ENCODE measurements at regions not wholly inside any gene's neighbourhood (a gene's known extent, or its start where the extent isn't known, plus 50 kb on each side); places are given as distances from the start of the nearest gene placed in this dataset.
"Not testable (repeated sequence)": the region's sequence is repeated elsewhere in the genome, so short reads cannot be mapped to it uniquely, and the experiment has no call there.

DNA sequence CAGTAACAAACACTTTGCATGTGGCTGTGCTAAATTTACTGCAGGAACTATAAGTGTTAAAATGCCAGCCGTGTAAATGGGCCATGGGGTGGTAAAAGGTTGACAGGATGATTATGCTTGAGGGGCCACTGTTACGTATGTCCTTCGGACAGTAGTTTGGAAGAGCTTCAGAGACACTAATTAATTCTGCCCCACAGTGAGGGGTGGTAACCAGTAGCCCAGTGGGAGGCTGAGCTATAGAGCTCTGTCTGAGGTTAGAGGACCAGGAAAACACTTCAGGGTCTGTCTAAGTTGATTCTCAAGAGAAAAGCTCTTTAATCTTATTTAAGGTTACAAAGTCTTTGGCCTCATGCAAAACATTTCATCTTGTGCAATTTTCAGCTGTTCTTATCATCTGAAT is 176.6 kb downstream of the DMRTA1 start:
- no peak for DNase-seq (ENCODE audit: low read depth, low spot score)
- no peak overlapping the region for H3K4me3 ChIP-seq
- TF ChIP-seq EZH2 (IDR thresholded peaks at IDR 0.05) (no peak), POLR2AphosphoS5 (IDR thresholded peaks at IDR 0.05; ENCODE audit: borderline replicate concordance, low read depth, low read length) (no peak)

DNA sequence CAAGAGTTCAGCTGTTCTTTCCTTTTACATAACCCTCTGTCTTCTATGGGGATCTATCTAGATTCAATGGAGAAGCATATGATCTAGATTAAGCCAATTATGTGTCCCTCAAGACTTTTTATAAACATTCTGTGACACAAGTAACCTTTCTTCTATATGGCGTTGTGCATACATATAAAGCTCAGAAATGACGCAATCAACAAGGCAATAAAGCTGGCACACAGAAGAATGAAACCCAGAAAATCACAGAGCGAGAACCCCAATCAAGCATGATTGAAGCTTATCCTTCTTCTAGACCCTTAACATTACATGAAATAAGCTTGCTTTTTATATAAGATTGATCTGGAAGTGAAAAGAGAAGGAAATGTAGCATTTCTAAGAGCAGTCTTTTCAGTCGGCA is 178.9 kb downstream of the DMRTA1 start:
- Histone ChIP-seq H3K9me3 (ENCODE audit: low read depth, low read length) (no peaks in the 10 kb centered on the region), H3K27ac (no peak overlapping the region), H3K36me3 (ENCODE audit: insufficient read depth, low read length) (no peaks in the 10 kb centered on the region), H3K9ac (ENCODE audit: insufficient read length) (no peak overlapping the region), H3K4me3 (no peak overlapping the region)
- TF ChIP-seq POLR2AphosphoS5 (IDR thresholded peaks at IDR 0.05; ENCODE audit: borderline replicate concordance, low read depth, low read length) (no peak), EZH2 (IDR thresholded peaks at IDR 0.05) (no peak), FOXP2 (optimal IDR thresholded peaks at IDR 0.05; ENCODE audit: control extremely low read depth, extremely low read length, insufficient read depth) (no peak)
- DNase-seq (ENCODE audit: low read depth, low spot score): no peak

More for the DNA sequence above, 176.6 kb downstream of the DMRTA1 start:
- no peaks in the 10 kb centered on the region for H3K9me3 ChIP-seq (ENCODE audit: low read depth, low read length)
- no peak overlapping the region for H3K9ac ChIP-seq (ENCODE audit: insufficient read length)
- H3K36me3 ChIP-seq (ENCODE audit: insufficient read depth, low read length): no peaks in the 10 kb centered on the region
- H3K27ac ChIP-seq: no peak overlapping the region

DNA sequence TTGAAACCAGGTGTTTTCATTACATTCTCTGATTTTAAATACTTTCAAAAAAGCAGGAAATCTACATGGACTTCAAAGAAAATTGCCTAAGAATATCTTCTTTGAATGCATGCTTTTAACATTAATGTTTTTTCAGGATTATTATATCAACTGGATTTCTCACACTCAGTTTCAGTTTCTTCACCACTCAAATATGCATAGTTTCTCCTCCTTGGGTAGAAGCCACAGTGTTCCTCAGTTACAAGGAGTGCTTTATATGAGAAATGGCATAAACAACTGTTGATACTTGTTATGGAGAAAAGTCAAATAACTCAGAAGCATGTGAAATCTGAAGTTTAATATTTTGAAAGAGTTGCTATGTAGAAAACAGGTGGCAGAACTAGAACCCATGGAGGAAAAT is 196.9 kb downstream of the DMRTA1 start:
- Histone ChIP-seq H3K9ac (ENCODE audit: insufficient read length) (no peak overlapping the region), H3K36me3 (ENCODE audit: insufficient read depth, low read length) (no peaks in the 10 kb centered on the region), H3K9me3 (ENCODE audit: low read depth, low read length) (no peaks in the 10 kb centered on the region), H3K4me3 (no peak overlapping the region), H3K27ac (no peak overlapping the region)
- no peak for DNase-seq (ENCODE audit: low read depth, low spot score)
- TF ChIP-seq POLR2AphosphoS5 (IDR thresholded peaks at IDR 0.05; ENCODE audit: borderline replicate concordance, low read depth, low read length) (no peak), FOXP2 (optimal IDR thresholded peaks at IDR 0.05; ENCODE audit: control extremely low read depth, extremely low read length, insufficient read depth) (no peak), EZH2 (IDR thresholded peaks at IDR 0.05) (no peak)

DNA sequence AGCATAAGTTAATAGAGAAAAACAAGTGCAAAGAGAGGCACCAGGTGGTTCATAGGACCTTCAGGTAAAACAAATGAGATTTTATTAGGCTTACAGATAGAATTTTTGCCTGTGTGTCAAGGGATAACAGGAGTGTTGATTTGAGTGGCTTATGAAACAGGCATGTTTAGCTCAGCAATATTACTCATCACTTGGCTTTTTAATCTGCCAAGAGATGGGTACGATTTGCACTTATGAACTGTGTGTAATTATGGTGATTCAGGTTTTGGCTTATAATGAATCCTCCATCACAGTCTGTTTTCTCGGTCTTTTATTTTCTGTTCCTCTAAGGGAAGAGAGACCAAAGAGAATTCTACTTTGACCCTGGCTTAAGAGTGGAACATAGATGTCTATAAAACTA is 199.3 kb downstream of the DMRTA1 start:
- no peaks in the 10 kb centered on the region for H3K36me3 ChIP-seq (ENCODE audit: insufficient read depth, low read length)
- H3K9me3 ChIP-seq (ENCODE audit: low read depth, low read length): no peaks in the 10 kb centered on the region
- H3K4me3 ChIP-seq: no peak overlapping the region
- no peak for DNase-seq (ENCODE audit: low read depth, low spot score)
- no peak overlapping the region for H3K9ac ChIP-seq (ENCODE audit: insufficient read length)
- TF ChIP-seq EZH2 (IDR thresholded peaks at IDR 0.05): no peak
- no peak for TF ChIP-seq FOXP2 (optimal IDR thresholded peaks at IDR 0.05; ENCODE audit: control extremely low read depth, extremely low read length, insufficient read depth)
- TF ChIP-seq POLR2AphosphoS5 (IDR thresholded peaks at IDR 0.05; ENCODE audit: borderline replicate concordance, low read depth, low read length): no peak
- H3K27ac ChIP-seq: no peak overlapping the region

DNA sequence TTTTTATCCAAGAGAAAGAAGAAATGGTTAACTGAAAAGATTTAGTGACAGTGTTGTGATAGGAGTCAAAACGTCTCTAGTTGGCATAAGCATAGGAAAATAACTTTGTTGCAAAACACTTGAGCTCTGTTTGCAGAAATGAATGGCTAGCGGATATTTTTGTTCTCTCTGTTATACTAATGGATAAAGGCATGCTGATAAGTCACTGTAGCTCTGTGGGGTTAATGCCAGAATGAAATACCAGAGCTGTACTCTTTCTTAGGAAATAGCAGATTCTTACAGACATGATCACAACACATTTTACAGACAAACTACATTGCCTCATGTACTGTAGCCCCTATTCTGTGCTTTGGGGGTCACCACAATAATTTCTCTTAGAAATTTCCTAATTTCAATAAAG is 202.8 kb downstream of the DMRTA1 start:
- no peak for DNase-seq (ENCODE audit: low read depth, low spot score)
- H3K9me3 ChIP-seq (ENCODE audit: low read depth, low read length): no peaks in the 10 kb centered on the region
- H3K4me3 ChIP-seq: no peak overlapping the region
- no peak for TF ChIP-seq FOXP2 (optimal IDR thresholded peaks at IDR 0.05; ENCODE audit: control extremely low read depth, extremely low read length, insufficient read depth)
- H3K27ac ChIP-seq: no peak overlapping the region
- H3K36me3 ChIP-seq (ENCODE audit: insufficient read depth, low read length): no peaks in the 10 kb centered on the region
- no peak overlapping the region for H3K9ac ChIP-seq (ENCODE audit: insufficient read length)

DNA sequence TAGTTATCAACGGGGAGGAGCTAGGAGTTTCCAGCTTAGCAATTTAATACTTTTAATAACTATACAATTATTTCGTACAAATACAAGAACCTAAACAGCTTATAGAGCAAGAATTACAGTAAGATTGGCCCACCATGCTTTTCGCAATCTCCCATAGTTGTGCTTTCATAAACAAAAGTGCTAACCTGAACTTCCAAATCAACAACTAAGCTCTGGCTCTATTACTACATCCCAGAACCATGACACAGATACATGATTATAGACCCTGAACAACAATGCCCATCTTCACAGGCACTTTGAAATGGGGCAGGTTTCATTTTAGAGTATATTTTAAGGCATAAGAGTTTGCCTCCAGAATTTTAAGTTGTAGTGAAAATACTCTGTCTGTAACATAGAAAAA is 203.5 kb downstream of the DMRTA1 start:
- no peak overlapping the region for H3K9ac ChIP-seq (ENCODE audit: insufficient read length)
- no peaks in the 10 kb centered on the region for H3K9me3 ChIP-seq (ENCODE audit: low read depth, low read length)
- H3K4me3 ChIP-seq: no peak overlapping the region
- H3K36me3 ChIP-seq (ENCODE audit: insufficient read depth, low read length): no peaks in the 10 kb centered on the region
- DNase-seq (ENCODE audit: low read depth, low spot score): no peak
- TF ChIP-seq POLR2AphosphoS5 (IDR thresholded peaks at IDR 0.05; ENCODE audit: borderline replicate concordance, low read depth, low read length) (no peak), FOXP2 (optimal IDR thresholded peaks at IDR 0.05; ENCODE audit: control extremely low read depth, extremely low read length, insufficient read depth) (no peak), EZH2 (IDR thresholded peaks at IDR 0.05) (no peak)
- no peak overlapping the region for H3K27ac ChIP-seq

DNA sequence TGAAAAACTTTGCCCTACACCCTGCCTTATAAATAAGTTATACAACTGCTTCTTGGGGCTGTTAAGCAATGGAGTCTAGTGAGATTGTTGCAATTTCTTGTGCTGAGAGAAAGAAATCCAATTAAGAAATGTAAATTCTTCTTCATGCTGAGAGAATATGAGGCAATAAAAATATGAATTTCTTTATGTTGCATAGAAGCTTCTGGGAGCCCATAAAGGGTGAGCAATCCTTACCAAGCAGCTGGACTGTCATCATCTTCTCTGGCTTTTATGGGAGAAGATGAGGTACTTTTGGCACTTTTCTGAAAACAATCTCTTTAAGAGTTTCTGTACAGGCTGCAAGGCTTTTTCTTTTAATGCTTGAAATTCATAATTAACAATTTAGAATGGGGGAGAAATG is 204.3 kb downstream of the DMRTA1 start:
- no peak for DNase-seq (ENCODE audit: low read depth, low spot score)
- TF ChIP-seq FOXP2 (optimal IDR thresholded peaks at IDR 0.05; ENCODE audit: control extremely low read depth, extremely low read length, insufficient read depth) (no peak), POLR2AphosphoS5 (IDR thresholded peaks at IDR 0.05; ENCODE audit: borderline replicate concordance, low read depth, low read length) (no peak), EZH2 (IDR thresholded peaks at IDR 0.05) (no peak)
- H3K4me3 ChIP-seq: no peak overlapping the region
- H3K36me3 ChIP-seq (ENCODE audit: insufficient read depth, low read length): no peaks in the 10 kb centered on the region
- no peak overlapping the region for H3K9ac ChIP-seq (ENCODE audit: insufficient read length)
- H3K27ac ChIP-seq: no peak overlapping the region
- no peaks in the 10 kb centered on the region for H3K9me3 ChIP-seq (ENCODE audit: low read depth, low read length)

DNA sequence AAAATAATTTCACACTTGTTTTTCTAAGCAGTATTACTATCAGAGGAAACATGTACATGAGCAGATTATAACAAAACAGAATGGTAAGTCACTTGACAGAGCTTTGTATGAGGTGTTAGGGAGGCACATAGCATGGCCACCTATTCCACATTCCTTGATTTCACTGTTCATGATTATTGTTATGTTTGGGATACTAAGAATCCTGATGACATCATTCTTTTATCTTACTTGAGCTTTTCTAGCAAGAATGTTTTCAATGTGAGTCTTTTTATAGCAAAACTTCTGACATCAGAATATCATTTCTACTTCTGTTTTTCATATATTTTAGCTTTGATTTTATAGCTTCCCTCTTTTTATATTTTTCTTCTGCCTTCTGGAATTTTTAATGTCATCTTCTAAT is 208.2 kb downstream of the DMRTA1 start:
- no peak for TF ChIP-seq FOXP2 (optimal IDR thresholded peaks at IDR 0.05; ENCODE audit: control extremely low read depth, extremely low read length, insufficient read depth)
- TF ChIP-seq EZH2 (IDR thresholded peaks at IDR 0.05): no peak
- TF ChIP-seq POLR2AphosphoS5 (IDR thresholded peaks at IDR 0.05; ENCODE audit: borderline replicate concordance, low read depth, low read length): no peak
- DNase-seq (ENCODE audit: low read depth, low spot score): no peak
- no peak overlapping the region for H3K27ac ChIP-seq
- H3K9me3 ChIP-seq (ENCODE audit: low read depth, low read length): no peaks in the 10 kb centered on the region
- H3K4me3 ChIP-seq: no peak overlapping the region
- H3K9ac ChIP-seq (ENCODE audit: insufficient read length): no peak overlapping the region
- H3K36me3 ChIP-seq (ENCODE audit: insufficient read depth, low read length): no peaks in the 10 kb centered on the region

DNA sequence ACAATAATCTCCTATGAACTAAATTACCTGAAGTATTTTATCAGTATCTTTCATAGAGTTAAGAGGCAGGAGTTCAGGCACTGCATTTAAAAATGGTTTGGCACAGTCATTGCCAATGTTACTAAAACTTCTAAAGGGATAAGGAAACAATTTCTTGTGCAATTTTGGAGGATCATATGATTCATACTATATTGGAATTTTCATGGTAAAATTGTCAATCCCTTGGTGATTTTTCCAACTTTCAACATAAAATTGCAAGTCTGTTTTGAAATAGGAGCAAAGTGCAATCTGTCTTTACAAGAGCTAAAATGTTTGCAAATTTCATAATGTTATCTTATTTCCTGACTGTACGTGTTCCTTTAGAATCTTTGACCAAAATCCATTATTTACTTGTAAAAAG is 211.1 kb downstream of the DMRTA1 start:
- H3K9ac ChIP-seq (ENCODE audit: insufficient read length): no peak overlapping the region
- no peak overlapping the region for H3K4me3 ChIP-seq
- no peak overlapping the region for H3K27ac ChIP-seq
- no peaks in the 10 kb centered on the region for H3K36me3 ChIP-seq (ENCODE audit: insufficient read depth, low read length)
- H3K9me3 ChIP-seq (ENCODE audit: low read depth, low read length): no peaks in the 10 kb centered on the region
- DNase-seq (ENCODE audit: low read depth, low spot score): no peak
- TF ChIP-seq POLR2AphosphoS5 (IDR thresholded peaks at IDR 0.05; ENCODE audit: borderline replicate concordance, low read depth, low read length) (no peak), EZH2 (IDR thresholded peaks at IDR 0.05) (no peak), FOXP2 (optimal IDR thresholded peaks at IDR 0.05; ENCODE audit: control extremely low read depth, extremely low read length, insufficient read depth) (no peak)

DNA sequence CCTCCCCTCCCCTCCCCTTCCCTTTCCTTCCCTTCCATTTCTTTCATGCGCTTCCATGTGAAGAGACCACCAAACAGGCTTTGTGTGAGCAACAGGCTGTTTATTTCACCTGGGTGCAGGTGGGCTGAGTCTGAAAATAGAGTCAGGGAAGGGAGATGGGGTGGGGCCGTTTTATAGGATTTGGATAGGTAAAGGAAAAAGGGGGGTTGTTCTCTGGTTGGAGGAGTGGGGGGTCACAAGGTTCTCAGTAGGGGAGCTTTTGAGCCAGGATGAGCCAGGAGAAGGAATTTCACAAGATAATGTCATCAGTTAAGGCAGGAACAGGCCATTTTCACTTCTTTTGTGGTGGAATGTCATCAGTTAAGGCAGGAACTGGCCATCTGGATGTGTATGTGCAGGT is 211.9 kb downstream of the DMRTA1 start:
- not testable (repeated sequence) for H3K27ac ChIP-seq; H3K36me3 ChIP-seq (ENCODE audit: insufficient read depth, low read length); H3K4me3 ChIP-seq; H3K9ac ChIP-seq (ENCODE audit: insufficient read length); DNase-seq (ENCODE audit: low read depth, low spot score); H3K9me3 ChIP-seq (ENCODE audit: low read depth, low read length)
